NCI-H1694 (cell line): ENCODE measurements at regions not wholly inside any gene's neighbourhood (a gene's known extent, or its start where the extent isn't known, plus 50 kb on each side); places are given as distances from the start of the nearest gene placed in this dataset.

ENCODE experiments used
- DNase-seq: peaks from one replicate; lab custom pipeline; 2025; lab: John Stamatoyannopoulos, UW

- no peak for DNase-seq
Observed at GRCh38 chr1:163013826-163014600, 55.1 kb upstream of the RGS4 start.

GRCh38 chr1:163006051-163006834 is 62.9 kb upstream of the RGS4 start:
- no peak for DNase-seq

GRCh38 chr1:162997499-162998285 is 71.5 kb upstream of the RGS4 start:
- no peak for DNase-seq

DNA sequence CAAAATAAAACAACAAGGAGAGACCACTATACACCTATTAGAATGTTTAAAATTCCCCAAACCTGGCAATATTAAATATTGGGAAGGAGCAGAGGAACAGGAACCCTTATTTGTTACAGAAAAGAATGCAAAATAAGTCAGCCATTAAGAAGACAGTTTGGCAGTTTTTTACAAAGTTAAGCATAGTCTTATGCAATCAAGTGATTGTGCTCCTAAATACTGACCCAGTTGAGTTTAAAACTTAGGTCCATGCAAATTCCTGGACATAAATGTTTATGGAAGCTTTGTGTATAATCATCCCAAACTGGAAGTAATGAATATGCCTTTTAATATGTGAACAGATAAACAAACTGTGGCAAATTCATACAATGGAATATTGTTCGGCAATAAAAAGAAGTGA is 72.9 kb upstream of the RGS4 start:
- no peak for DNase-seq

GRCh38 chr1:162994921-162995320 is 74.2 kb upstream of the RGS4 start:
- no peak for DNase-seq

- no peak for DNase-seq
Observed at GRCh38 chr1:162993846-162994245, 75.3 kb upstream of the RGS4 start.

DNA sequence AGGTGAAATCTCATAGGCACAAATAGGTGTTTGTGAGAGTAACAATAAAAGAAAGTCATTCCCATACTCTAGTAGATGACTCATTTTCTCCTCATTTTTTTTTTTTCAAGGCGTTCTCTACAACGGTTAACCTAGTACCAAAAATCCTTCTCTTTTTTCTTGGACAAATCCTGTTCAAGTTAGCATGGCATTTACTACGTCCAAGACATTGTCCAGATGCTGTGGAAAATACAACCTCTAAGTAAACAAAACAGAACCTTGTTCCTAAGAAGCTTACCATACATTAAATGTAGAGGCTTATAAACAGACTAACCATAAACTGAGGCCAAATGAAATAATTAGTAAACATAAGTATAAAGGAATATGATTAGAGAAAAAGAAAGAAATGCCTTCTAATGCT is 76.2 kb upstream of the RGS4 start:
- DNase-seq, result no peak

GRCh38 chr1:162991444-162991843 is 77.7 kb upstream of the RGS4 start:
- DNase-seq, result no peak

GRCh38 chr1:162990665-162991064 is 78.5 kb upstream of the RGS4 start:
- no peak for DNase-seq

- no peak for DNase-seq
Observed at GRCh38 chr1:162988869-162989268, 80.3 kb upstream of the RGS4 start.

DNA sequence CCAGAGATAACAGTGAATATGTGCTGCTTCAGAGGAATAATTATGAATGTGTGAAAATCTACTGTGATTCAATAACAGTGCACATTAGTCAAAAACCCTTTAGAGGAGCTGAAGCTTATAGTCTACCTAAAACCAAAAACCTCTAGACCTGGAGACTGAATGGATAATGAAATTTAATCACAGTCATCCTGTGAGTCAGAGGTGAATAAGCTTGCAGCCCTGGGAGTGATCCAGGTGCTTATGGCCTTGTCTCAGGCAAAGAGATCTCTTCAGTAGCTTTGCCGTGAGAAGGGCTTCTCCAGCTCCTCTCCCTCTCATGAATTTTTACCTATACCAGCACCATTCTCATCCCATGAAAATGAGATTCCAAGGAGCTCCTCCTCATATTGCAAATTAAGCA is 81.3 kb upstream of the RGS4 start:
- DNase-seq, result no peak

GRCh38 chr1:162985816-162986435 is 83.2 kb upstream of the RGS4 start:
- no peak for DNase-seq

- DNase-seq, result no peak
Observed at GRCh38 chr1:162984699-162985098, 84.5 kb upstream of the RGS4 start.

GRCh38 chr1:162983671-162984425 is 85.3 kb upstream of the RGS4 start:
- DNase-seq, result no peak

DNA sequence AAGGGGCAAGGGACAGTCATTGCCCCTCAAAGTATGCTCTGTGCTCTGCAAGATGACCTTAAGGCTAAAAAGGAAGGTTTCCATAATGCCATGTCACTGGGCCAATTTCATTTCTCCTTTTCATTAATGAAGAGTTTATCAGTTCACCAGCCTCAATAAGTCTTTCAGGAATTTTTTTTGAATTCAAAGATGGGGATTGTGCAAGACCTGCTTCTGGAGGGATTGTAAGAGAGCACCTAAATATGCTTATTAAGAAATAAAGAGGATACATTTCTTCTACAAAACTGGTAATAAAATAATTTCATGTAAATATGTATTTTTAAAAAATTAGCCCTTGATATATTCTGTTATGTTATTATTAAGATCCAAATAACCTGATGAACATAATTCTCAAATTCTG is 86.8 kb upstream of the RGS4 start:
- DNase-seq, result no peak

- DNase-seq, result peak; percentile 89
Observed at GRCh38 chr1:162977944-162978568, 91.1 kb upstream of the RGS4 start.

GRCh38 chr1:162976628-162977027 is 92.5 kb upstream of the RGS4 start:
- DNase-seq, result peak; percentile 79

DNA sequence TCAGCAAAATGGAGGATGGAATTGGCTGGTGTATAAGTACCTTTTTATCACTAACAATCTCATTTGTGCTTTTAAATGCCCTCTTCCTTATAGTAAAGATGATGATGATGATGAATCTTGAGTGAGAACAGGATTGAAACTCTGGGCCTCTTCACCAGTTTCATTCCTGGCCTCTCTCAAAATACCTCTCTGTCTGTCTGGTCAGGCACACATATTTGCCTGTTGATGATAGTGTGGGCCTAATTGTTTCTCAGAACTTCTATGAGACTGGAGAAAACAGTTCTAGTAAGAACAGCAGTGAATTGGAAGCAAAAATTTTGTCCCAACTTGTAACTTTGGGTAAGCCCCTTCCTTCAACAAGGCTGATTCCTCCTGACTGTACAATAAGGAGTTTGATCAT is 94.4 kb upstream of the RGS4 start:
- no peak for DNase-seq

DNA sequence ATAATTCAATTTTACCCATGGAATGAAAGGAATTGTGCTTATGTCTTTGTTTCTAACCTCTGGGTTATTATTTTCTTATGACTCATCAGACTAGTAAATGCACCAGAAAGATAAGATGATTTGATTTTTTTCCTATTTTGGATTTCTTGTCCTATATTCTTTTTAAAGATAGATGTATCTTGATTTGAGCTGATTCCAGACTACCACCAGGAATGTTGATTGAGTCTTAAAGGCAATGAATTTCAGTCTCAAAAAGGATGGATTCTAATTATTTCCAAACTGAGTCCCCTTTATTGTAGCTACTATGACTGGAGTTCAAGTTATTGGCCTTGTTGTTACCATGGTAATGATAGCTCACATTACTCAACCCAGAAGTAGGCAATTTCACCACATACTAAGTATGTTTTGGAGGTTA is 95.8 kb upstream of the RGS4 start:
- no peak for DNase-seq

- DNase-seq, result no peak
Observed at GRCh38 chr1:162972773-162973172, 96.4 kb upstream of the RGS4 start.

DNA sequence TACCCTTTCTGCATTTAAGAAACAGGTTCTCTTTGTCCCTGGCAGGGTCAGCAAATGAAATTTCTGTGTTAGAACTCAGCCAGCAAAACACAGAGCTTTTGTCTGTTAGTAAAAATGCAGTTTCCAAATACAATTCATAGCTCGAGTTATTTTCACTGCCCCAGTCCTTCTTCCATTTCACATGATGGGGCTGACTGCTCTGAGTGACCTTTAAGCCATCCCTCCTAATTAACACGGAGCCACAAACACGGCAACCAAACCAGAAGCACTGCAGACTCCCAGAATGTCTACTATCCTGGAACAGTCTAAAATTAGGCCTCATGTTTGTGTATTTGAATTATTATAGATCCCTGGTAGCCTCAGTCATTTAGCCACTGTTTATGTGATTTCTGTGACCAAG is 99.1 kb upstream of the RGS4 start:
- no peak for DNase-seq
